Natural killer cell (primary cell): ENCODE measurements at regions not wholly inside any gene's neighbourhood (a gene's known extent, or its start where the extent isn't known, plus 50 kb on each side); places are given as distances from the start of the nearest gene placed in this dataset.

Source experiments
- ATAC-seq, 3 donors: fragments of 150-1000 bp in 2 of 3; fragments of 200-7000 bp in 1 of 3; cut with Tn5 transposase; 1 replicate in 1 of 3; 2 replicates in 2 of 3; pipeline ENCODE4 v1.10.0; 2021; ENCODE audit warnings: mild to moderate bottlenecking in 2 of 3, moderate library complexity in 2 of 3
- DNase-seq, 2 donors: peaks; one replicate each; pipeline versions ENCODE4 v3.0.0 to v3.0.0-alpha.2; 2013 to 2021; ENCODE audit warnings: mixed read lengths in 1 of 2
- H3K27ac ChIP-seq: one replicate; pipeline ENCODE4 v1.5.1; 2013; ENCODE audit warnings: mild to moderate bottlenecking, low read length
- H3K27me3 ChIP-seq: one replicate; pipeline ENCODE4 v1.6.1; 2013; ENCODE audit warnings: low read length; ENCODE audit not compliant: control insufficient read depth, insufficient read depth
- H3K36me3 ChIP-seq: one replicate; pipeline ENCODE4 v1.6.1; 2013; ENCODE audit warnings: low read length; ENCODE audit not compliant: control insufficient read depth, insufficient read depth
- H3K4me1 ChIP-seq: one replicate; pipeline ENCODE4 v1.6.1; 2013; ENCODE audit warnings: low read length; ENCODE audit not compliant: control insufficient read depth, insufficient read depth
- H3K4me3 ChIP-seq: one replicate; pipeline ENCODE4 v1.5.1; 2013; ENCODE audit warnings: low read length
- H3K9me3 ChIP-seq: one replicate; pipeline ENCODE4 v1.6.1; 2013; ENCODE audit warnings: low read length; ENCODE audit not compliant: control insufficient read depth, insufficient read depth
- H3K27ac Mint-ChIP-seq, 2 donors: one replicate each; pipeline ENCODE4 v1.8.0; 2022; ENCODE audit warnings: mild to moderate bottlenecking in 2 of 2, mixed read lengths in 2 of 2, moderate library complexity in 1 of 2
- H3K27me3 Mint-ChIP-seq, 2 donors: one replicate each; pipeline ENCODE4 v1.8.0; 2022; ENCODE audit warnings: low read depth in 2 of 2, mixed read lengths in 2 of 2
- H3K36me3 Mint-ChIP-seq: one replicate; pipeline ENCODE4 v1.8.0; 2022; ENCODE audit warnings: mixed read lengths
- H3K4me1 Mint-ChIP-seq, 2 donors: one replicate each; pipeline ENCODE4 v1.8.0; 2022; ENCODE audit warnings: mixed read lengths in 2 of 2
- H3K4me3 Mint-ChIP-seq: one replicate; pipeline ENCODE4 v1.8.0; 2022; ENCODE audit warnings: mild to moderate bottlenecking, moderate library complexity, mixed read lengths
- H3K9me3 Mint-ChIP-seq, 2 donors: one replicate each; pipeline ENCODE4 v1.8.0; 2022; ENCODE audit warnings: mixed read lengths in 2 of 2
- CTCF ChIP-seq: fragments of 200-600 bp; IDR thresholded peaks from one replicate; pipeline ENCODE4 v1.8.0; 2022; ENCODE audit warnings: antibody characterized with exemption
- WGBS: methylation state at CpG from one replicate; pipeline ENCODE4 v1.1.7; 2013; ENCODE audit warnings: missing lambda C conversion rate; ENCODE audit not compliant: insufficient coverage; 5-methylcytosine and 5-hydroxymethylcytosine counted together
- intact Hi-C: fragments of 100-400 bp; cut with micrococcal nuclease; formaldehyde crosslinking; loops from one replicate; pipeline ENCODE4 v1.14.2; 2022

GRCh38 chr12:65592416-65592815, 231.9 kb upstream of the HMGA2 start:
- no peaks in the 10 kb centered on the region for H3K9me3 ChIP-seq
- no peak for DNase-seq
- Mint-ChIP-seq H3K27me3 (peaks cover 10 to 29% of the 10 kb centered on the region in 2 donors), H3K4me3 (no peak overlapping the region), H3K9me3 (no peaks in the 10 kb centered on the region), H3K27ac (no peak overlapping the region), H3K4me1 (peaks cover 0 to 6% of the 10 kb centered on the region in 2 donors), H3K36me3 (no peaks in the 10 kb centered on the region)
- 82% methylated on average over 3 of the region's 3 CpGs for WGBS
- intact Hi-C loops: no loop called here
- no peaks in the 10 kb centered on the region for H3K4me1 ChIP-seq
- H3K27me3 ChIP-seq: no peaks in the 10 kb centered on the region
- H3K4me3 ChIP-seq: no peak overlapping the region
- ATAC-seq: no peak
- no peak for TF ChIP-seq CTCF
- H3K36me3 ChIP-seq: no peaks in the 10 kb centered on the region
- no peak overlapping the region for H3K27ac ChIP-seq

- Mint-ChIP-seq H3K9me3 (no peaks in the 10 kb centered on the region), H3K27me3 (peaks cover 12 to 29% of the 10 kb centered on the region in 2 donors), H3K4me1 (peaks cover 0 to 6% of the 10 kb centered on the region in 2 donors), H3K27ac (no peak overlapping the region), H3K4me3 (no peak overlapping the region), H3K36me3 (no peaks in the 10 kb centered on the region)
- H3K27ac ChIP-seq: no peak overlapping the region
- intact Hi-C loops: no loop called here
- 84% methylated on average over 2 of the region's 2 CpGs for WGBS
- no peaks in the 10 kb centered on the region for H3K4me1 ChIP-seq
- H3K4me3 ChIP-seq: no peak overlapping the region
- ATAC-seq (no peak), DNase-seq (no peak)
- TF ChIP-seq CTCF: no peak
- no peaks in the 10 kb centered on the region for H3K9me3 ChIP-seq
- no peaks in the 10 kb centered on the region for H3K27me3 ChIP-seq
- H3K36me3 ChIP-seq: no peaks in the 10 kb centered on the region
Observed at GRCh38 chr12:65593239-65593701, 231.0 kb upstream of the HMGA2 start.

- TF ChIP-seq CTCF: no peak
- no peak overlapping the region for H3K27ac Mint-ChIP-seq
- intact Hi-C loops: no loop called here
- no peak for ATAC-seq
- WGBS: 80% methylated on average over 5 of the region's 5 CpGs
- no peak overlapping the region for H3K4me3 ChIP-seq
- peaks cover 0 to 6% of the 10 kb centered on the region in 2 donors for H3K4me1 Mint-ChIP-seq
- H3K36me3 ChIP-seq: no peaks in the 10 kb centered on the region
- H3K9me3 ChIP-seq: no peaks in the 10 kb centered on the region
- no peaks in the 10 kb centered on the region for H3K36me3 Mint-ChIP-seq
- no peaks in the 10 kb centered on the region for H3K9me3 Mint-ChIP-seq
- no peak overlapping the region for H3K4me3 Mint-ChIP-seq
- no peaks in the 10 kb centered on the region for H3K4me1 ChIP-seq
- no peak for DNase-seq
- peaks cover 13 to 32% of the 10 kb centered on the region in 2 donors for H3K27me3 Mint-ChIP-seq
- H3K27ac ChIP-seq: no peak overlapping the region
- no peaks in the 10 kb centered on the region for H3K27me3 ChIP-seq
Observed at GRCh38 chr12:65594409-65594808, 229.9 kb upstream of the HMGA2 start.

- no peak for ATAC-seq
- H3K27ac Mint-ChIP-seq: no peak overlapping the region
- H3K4me3 Mint-ChIP-seq: no peak overlapping the region
- Histone ChIP-seq H3K4me1 (no peaks in the 10 kb centered on the region), H3K9me3 (no peaks in the 10 kb centered on the region), H3K36me3 (no peaks in the 10 kb centered on the region), H3K27me3 (no peaks in the 10 kb centered on the region), H3K27ac (no peak overlapping the region), H3K4me3 (no peak overlapping the region)
- H3K9me3 Mint-ChIP-seq: no peaks in the 10 kb centered on the region
- WGBS: 94% methylated on average over 8 of the region's 8 CpGs
- H3K4me1 Mint-ChIP-seq: peaks cover 0 to 6% of the 10 kb centered on the region in 2 donors
- H3K27me3 Mint-ChIP-seq: peaks cover 13 to 35% of the 10 kb centered on the region in 2 donors
- no peaks in the 10 kb centered on the region for H3K36me3 Mint-ChIP-seq
- no peak for DNase-seq
- intact Hi-C loops: no loop called here
- no peak for TF ChIP-seq CTCF
Observed at GRCh38 chr12:65595016-65595560, 229.2 kb upstream of the HMGA2 start.
